ENCODE measurements at regions not wholly inside any gene's neighbourhood (a gene's known extent, or its start where the extent isn't known, plus 50 kb on each side); places are given as distances from the start of the nearest gene placed in this dataset.

- DNase-seq: no peak
Measured at GRCh38 chr6:167567142-167568033, 242.5 kb downstream of the TTLL2 start.

- DNase-seq: no peak
Measured at GRCh38 chr6:167568407-167569024, 243.6 kb downstream of the TTLL2 start.

DNA sequence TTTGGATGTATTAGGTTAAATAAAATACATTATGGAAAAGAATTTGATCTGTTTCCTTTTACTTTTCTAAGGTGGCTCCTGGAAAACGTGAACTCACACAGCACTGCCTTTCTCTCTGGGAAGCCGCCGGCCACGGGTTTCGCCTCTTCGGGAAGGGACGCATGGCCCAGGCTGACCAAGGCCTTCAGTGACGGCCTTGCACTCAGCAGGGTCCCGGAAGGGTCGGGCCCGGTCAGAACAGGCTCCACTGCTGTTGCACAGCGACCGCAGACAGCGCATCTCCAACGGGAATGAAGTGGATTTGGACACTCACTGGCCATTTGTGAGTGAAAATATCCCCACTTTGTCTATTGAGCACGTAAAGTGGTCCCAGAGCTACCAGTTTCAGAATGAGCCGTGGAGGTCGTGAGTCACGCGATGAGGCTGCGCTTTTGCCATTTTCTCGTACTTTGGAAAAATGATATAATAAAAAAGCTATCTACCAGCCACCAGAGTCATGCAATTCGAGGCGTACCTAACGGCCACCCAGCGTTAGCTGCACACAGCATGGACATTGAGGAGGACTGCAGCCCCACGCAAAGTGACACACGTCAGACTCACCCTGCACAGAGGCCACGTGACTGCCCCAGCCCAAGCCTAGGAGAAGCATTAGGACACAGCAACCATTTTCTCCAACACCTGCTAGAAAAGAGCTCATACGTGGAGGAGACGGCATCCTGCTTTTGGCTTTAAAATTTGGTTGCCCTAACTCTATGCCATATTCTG, 244.3 kb downstream of the TTLL2 start:
- no peak for DNase-seq

DNA sequence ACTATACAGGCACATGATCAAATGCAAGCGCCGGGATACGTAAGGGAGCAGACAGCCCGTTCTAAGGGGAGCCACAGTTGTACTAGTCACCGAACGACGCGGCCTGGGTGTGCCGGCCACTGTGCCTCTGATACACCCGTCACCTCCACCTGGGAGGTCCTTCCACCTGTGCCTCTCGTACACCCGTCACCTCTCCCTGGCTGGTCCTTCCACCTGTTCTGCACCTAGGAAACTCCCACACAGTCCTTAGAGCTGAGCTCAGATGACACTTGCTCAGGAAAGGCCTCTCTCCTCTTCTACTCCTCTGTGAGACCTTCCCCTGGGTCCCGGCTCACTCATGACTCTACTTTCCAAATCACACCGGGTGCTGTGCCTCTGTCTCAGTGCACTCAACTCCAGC, 245.0 kb downstream of the TTLL2 start:
- DNase-seq: no peak

GRCh38 chr6:167570460-167571400, 245.8 kb downstream of the TTLL2 start:
- no peak for DNase-seq

DNA sequence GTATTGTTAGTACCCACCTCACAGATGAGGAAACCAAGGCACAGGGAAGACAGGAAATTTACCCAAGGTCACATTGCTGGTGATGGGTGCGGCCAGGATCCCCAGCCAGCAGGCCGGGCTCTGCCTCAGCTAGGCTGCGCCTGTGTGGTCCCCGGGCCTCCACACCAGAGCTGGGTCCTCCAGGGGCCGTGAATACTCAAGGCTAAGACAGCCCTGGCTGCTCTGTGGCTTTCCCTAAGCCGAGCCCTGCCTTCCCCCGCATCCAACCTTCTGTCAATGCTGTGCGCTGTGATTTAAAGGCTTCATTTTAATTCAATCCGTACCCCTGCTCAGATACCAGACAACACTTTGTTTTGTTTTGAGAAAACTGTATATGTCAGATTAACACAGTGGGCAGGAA, 246.7 kb downstream of the TTLL2 start:
- DNase-seq: no peak

DNA sequence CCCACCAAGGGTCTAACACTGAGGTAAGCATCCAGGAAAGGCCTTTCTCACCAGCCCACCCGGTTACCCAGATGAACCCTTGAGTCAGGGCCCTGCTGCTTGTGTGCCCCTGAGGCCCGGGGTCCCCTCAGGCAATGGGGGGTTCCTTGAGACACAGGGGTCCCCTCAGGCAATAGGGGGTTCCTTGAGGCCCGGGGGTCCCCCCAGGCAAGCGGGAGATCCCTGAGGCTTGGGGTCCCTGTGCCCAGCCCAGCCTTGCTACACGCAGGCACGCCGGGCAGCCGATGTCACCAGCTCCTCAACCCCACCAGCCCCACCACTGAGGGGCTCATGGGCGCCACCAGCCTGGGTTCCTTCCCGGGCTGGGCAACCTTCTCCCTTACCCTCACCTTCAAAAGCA, 247.2 kb downstream of the TTLL2 start:
- no peak for DNase-seq

DNA sequence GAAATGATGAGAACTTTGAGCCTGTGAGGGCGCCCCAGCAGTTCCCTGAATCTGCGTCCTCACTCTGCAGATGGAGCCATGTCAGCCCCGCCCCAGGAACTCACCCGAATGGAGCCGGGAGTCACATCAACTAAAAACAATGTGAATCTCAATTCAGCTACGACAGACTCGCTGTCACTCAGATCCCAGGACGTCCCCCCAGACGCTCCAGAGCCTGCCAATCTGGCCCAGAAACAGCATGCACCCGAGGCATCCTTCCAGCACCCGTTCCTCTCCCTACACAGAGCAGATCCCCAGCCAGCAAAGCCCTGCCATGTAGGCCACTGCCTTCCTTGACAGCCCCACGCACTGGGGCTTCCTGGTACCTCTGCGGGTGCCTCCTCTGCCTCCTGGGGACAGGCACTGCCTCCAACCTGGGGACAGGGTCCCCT, 248.0 kb downstream of the TTLL2 start:
- DNase-seq: no peak

DNA sequence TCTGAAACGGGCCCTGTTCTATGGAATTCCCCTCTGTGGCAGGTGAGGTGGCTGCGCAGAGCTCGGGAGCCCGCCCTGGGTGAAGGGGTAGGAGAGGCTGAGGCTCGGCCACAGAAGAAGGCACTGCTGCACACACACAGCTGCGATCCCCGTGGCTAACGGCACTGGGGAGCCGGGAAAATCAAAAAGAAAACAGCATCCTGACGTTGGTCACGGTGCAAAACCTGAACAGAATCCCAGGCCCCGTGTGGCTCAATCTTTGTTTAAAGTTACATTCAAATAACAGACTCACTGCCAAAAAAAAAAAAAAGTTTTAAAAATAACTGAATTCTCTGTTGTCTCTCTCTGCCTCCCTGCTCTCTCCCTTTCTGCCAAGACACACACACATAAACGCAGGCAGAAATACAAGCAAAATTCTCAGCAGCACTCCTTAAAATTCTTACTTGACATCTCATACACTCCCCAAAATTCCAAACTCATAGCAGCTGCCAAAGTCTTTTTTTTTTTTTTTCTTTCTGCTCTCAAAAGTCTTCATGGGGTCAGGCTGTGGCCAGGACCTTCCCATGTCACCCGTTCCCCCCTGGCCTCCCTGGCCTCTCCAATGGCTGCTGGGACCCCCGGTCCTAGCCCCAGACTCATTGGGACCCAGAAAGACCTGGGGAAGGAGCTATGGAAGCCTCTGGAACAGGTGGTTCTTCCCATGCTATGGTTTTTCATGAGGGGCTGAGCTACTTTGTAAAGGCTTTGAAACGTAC, 248.8 kb downstream of the TTLL2 start:
- peak; percentile 78 for DNase-seq

- DNase-seq: peak; percentile 72
Measured at GRCh38 chr6:167574431-167575151, 249.7 kb downstream of the TTLL2 start.

- DNase-seq: peak; percentile 62
Measured at GRCh38 chr6:167575158-167575696, 250.3 kb downstream of the TTLL2 start.

- no peak for DNase-seq
Measured at GRCh38 chr6:167576050-167576741, 250.5 kb upstream of the AFDN start.

DNA sequence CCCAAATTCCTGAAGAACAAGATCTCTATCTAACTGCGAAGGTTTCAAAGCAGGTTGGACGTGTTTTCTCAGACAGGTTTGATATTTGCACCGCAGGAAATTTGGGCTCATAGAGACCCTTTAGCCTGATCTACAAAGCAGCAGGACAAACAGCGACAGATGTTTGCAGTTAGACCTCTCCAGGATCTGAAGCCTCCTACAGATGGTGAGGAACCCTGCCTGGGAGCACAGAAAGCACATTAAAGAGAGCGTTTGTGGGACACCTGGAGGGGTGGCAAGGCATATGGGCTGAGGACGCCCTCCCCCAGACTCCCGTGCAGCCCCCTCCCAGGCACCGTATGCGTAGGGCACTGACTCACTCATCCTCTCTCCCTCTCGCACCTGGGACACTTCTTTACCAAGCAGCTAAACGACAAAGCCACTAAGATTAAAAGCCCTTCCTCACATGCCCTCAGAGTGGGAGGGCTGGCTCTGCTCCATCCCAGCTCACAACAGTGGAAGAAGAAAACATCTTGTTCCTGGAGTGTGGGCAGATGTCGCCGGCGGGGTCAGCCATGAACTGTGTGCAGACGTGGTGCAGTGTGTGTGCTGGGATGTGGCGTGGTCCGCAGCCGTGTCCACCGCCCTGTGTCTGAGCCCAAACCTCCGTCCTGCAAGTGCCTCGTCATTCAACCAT, 249.7 kb upstream of the AFDN start:
- DNase-seq: peak; percentile 46

DNA sequence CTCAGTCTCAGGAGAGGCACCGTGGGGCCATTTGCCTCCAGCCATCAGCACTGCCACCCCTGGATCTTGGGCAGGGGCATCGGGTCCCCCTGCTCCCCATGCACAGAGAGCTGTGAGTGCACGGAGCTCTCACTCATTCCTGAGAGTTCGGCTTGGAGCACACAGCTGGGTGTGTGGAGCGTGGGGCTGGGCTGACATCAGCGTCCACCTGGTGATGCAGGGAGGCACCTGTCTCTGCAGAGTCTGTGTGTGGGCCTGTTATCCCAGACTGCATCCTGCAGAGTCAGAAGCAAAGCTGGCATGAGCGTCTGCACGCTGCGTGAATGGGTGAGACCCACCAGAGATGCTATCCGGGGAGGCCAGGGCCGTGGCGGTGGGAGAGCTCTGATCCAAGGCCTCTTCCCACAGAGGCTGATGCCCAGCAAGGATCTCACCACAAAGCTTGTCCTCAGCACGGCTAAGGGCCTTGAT, 248.8 kb upstream of the AFDN start:
- no peak for DNase-seq

- no peak for DNase-seq
Measured at GRCh38 chr6:167578371-167578901, 248.3 kb upstream of the AFDN start.

DNA sequence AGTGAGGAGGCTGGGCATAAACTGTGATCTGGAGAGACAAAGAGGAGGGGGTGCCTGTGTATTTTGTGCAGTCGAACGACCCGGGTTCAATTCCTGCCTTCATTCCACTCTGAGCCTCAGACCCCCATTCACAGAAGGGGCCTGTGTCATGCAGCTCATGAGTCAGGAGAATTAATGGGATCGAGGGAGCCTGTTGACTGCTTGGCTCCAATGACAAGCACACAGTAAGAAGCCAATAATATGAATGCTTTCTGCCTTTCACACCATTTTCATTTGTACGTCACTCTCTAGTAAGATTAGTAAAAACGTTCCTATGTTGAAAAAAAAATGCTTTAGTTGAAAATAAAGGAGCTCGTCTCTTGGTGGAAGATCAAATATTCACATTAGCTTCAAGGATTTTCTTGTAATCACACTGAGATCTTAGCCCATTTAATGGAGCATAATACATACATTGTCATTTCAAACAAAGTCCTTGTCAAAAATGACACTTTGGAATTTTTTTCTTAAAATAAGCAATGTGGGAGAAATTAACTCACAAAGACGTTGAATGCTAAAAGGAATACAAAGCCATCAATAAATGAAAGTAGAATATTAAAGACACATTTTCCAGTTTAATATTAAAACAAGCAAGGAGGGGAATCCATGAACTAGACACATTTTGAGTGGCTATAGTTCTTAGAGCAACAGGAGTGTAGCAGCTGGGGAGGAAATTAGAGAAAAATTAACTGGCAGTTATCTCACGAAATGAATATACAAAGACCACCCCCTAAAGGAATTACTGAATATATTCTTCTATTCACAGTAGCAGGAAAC, 246.7 kb upstream of the AFDN start:
- DNase-seq: peak; percentile 38

DNA sequence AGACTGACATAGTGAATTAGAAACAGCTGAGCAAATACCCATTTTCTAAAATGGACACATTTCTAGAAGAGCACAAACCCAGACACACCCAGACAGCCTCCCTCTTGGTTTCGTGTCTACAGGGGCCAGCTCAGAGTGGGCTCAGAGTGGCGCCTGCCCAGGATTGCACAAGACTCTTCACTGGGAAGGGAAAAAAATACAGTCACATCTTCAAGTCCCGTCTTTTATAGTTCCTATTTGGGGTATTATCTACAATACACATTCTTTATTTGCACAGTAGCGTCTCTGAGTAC, 246.1 kb upstream of the AFDN start:
- DNase-seq: no peak

- no peak for DNase-seq
Measured at GRCh38 chr6:167581637-167582036, 245.1 kb upstream of the AFDN start.

Measured in tongue (tissue), 1 donor.